Fibroblast of peridontal ligament (primary cell): ENCODE measurements at regions not wholly inside any gene's neighbourhood (a gene's known extent, or its start where the extent isn't known, plus 50 kb on each side); places are given as distances from the start of the nearest gene placed in this dataset.

Source experiments
- DNase-seq: peaks from one replicate; pipeline ENCODE4 v3.0.0-alpha.2; 2010; ENCODE audit errors: extremely low read depth

GRCh38 chr2:160952464-160953254 is 207.6 kb upstream of the TANK start:
- DNase-seq = no peak

GRCh38 chr2:160955578-160955977 is 204.7 kb upstream of the TANK start:
- no peak for DNase-seq

- no peak for DNase-seq
Observed at GRCh38 chr2:160956243-160956802, 203.9 kb upstream of the TANK start.

- DNase-seq = peak; percentile 43
Observed at GRCh38 chr2:160963957-160964356, 196.3 kb upstream of the TANK start.

GRCh38 chr2:160967523-160967922 is 192.7 kb upstream of the TANK start:
- DNase-seq = no peak

- DNase-seq = peak; percentile 31
Observed at GRCh38 chr2:160968183-160968582, 192.0 kb upstream of the TANK start.

GRCh38 chr2:160970052-160970965 is 189.9 kb upstream of the TANK start:
- peak; percentile 95 for DNase-seq

GRCh38 chr2:160973991-160974390 is 186.2 kb upstream of the TANK start:
- DNase-seq = no peak

GRCh38 chr2:160974803-160975202 is 185.4 kb upstream of the TANK start:
- DNase-seq = no peak

GRCh38 chr2:160976797-160977196 is 183.4 kb upstream of the TANK start:
- DNase-seq = no peak

- no peak for DNase-seq
Observed at GRCh38 chr2:160977376-160977775, 182.9 kb upstream of the TANK start.

GRCh38 chr2:160977854-160978253 is 182.4 kb upstream of the TANK start:
- DNase-seq = no peak

GRCh38 chr2:160984426-160985077 is 175.7 kb upstream of the TANK start:
- no peak for DNase-seq

- DNase-seq = peak; percentile 61
Observed at GRCh38 chr2:160989778-160990177, 170.4 kb upstream of the TANK start.

GRCh38 chr2:160993654-160994061 is 166.6 kb upstream of the TANK start:
- no peak for DNase-seq

- DNase-seq = peak; percentile 97
Observed at GRCh38 chr2:160994141-160995002, 165.9 kb upstream of the TANK start.

GRCh38 chr2:160996584-160996983 is 163.6 kb upstream of the TANK start:
- no peak for DNase-seq

- peak; percentile 57 for DNase-seq
Observed at GRCh38 chr2:161004379-161004778, 155.8 kb upstream of the TANK start.

GRCh38 chr2:161005170-161005569 is 155.1 kb upstream of the TANK start:
- no peak for DNase-seq

- DNase-seq = no peak
Observed at GRCh38 chr2:161008311-161008710, 151.9 kb upstream of the TANK start.

- no peak for DNase-seq
Observed at GRCh38 chr2:161010503-161011015, 149.7 kb upstream of the TANK start.
